SK-N-MC (cell line): ENCODE measurements at regions not wholly inside any gene's neighbourhood (a gene's known extent, or its start where the extent isn't known, plus 50 kb on each side); places are given as distances from the start of the nearest gene placed in this dataset.

ENCODE experiments used
- DNase-seq: peaks from one replicate; pipeline ENCODE4 v3.0.0-alpha.2; 2011; ENCODE audit warnings: low read depth, low spot score
- H3K27ac ChIP-seq: fragments of 200-600 bp; sonication (generic); 2 replicates; pipeline ENCODE4 v1.5.1; 2016; ENCODE audit warnings: mixed run types
- H3K36me3 ChIP-seq: fragments of 200-600 bp; sonication (generic); 2 replicates; pipeline ENCODE4 v1.6.1; 2017; ENCODE audit warnings: antibody characterized with exemption, low read length, mixed read lengths; ENCODE audit not compliant: insufficient read depth
- H3K4me3 ChIP-seq: fragments of 200-600 bp; sonication (generic); 2 replicates; pipeline ENCODE4 v1.5.1; 2016
- H3K9ac ChIP-seq: fragments of 200-600 bp; sonication (generic); 2 replicates; pipeline ENCODE4 v1.8.0; 2017; ENCODE audit warnings: mixed run types, mixed read lengths; ENCODE audit not compliant: insufficient read length
- H3K9me3 ChIP-seq: fragments of 200-600 bp; sonication (generic); 2 replicates; pipeline ENCODE4 v1.6.1; 2017; ENCODE audit warnings: low read depth, mild to moderate bottlenecking, antibody characterized with exemption, low read length, moderate library complexity, mixed read lengths
- EZH2 ChIP-seq: fragments of 200-600 bp; sonication (generic); IDR thresholded peaks from one replicate; pipeline ENCODE4 v1.6.1; 2017; ENCODE audit warnings: antibody characterized with exemption
- FOXP2 ChIP-seq: optimal IDR thresholded peaks from 2 replicates; pipeline ENCODE3; 2011; ENCODE audit warnings: mild to moderate bottlenecking, moderate library complexity; ENCODE audit not compliant: insufficient read depth; ENCODE audit errors: extremely low read length, control extremely low read depth
- POLR2AphosphoS5 ChIP-seq: IDR thresholded peaks from 2 replicates; pipeline ENCODE4 v1.6.1; 2012; ENCODE audit warnings: mild to moderate bottlenecking, low read depth, low read length, borderline replicate concordance

- no peaks in the 10 kb centered on the region for H3K36me3 ChIP-seq
- no peak for DNase-seq
- TF ChIP-seq POLR2AphosphoS5 = no peak
- no peak for TF ChIP-seq EZH2
- TF ChIP-seq FOXP2 = no peak
- no peaks in the 10 kb centered on the region for H3K9me3 ChIP-seq
- H3K27ac ChIP-seq = no peak overlapping the region
- H3K4me3 ChIP-seq = no peak overlapping the region
- H3K9ac ChIP-seq = no peak overlapping the region
Observed at GRCh38 chr17:13759518-13760335, 158.0 kb upstream of the HS3ST3A1 start.

DNA sequence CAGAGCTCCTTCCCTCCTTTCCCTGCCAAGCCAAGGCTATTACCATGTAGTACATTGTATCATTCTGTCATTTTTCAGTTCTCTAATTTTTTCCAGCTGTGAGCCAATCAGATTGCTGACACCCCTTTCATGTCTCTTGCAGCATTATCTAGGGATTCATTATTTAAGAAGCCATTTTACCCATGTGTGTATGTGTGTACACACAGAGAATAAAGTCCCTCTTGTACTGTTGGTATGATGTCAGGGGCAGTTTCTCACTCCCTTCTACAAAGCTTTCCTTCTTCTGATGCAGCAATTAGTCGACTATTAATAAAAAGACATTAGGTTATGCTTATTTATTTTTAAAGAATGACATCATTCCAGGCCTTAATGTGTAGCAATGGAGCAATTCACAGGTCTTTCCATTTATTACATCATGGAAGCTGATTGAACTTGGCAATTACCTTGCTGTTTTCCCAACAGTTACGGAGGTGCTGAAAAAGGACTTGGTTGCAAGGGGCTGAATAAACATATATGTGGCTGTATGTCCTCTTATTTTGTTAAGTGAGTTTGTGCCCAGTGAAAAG is 159.4 kb upstream of the HS3ST3A1 start:
- no peak overlapping the region for H3K27ac ChIP-seq
- H3K9ac ChIP-seq = no peak overlapping the region
- no peak overlapping the region for H3K4me3 ChIP-seq
- H3K9me3 ChIP-seq = no peaks in the 10 kb centered on the region
- TF ChIP-seq POLR2AphosphoS5 (no peak), EZH2 (no peak), FOXP2 (no peak)
- DNase-seq = no peak
- no peaks in the 10 kb centered on the region for H3K36me3 ChIP-seq

DNA sequence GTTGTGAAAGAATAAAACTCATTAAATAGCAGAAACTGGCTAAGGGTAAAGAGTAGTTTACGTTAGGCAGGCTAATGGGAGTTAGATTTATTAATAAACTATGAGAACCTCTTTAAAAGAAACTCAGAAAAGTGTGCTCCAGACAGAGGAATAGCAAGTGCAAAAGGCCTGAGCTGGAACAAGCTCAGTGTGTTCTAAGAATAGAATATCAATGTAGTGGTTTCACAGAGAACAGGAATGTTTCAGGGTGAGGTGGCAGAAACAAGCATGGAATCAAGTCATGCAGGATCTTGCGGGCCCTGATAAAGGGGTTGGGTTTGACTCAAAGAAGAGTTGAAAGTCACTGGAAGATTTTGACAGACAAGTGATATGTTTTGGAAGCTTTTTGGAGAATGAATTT is 164.0 kb upstream of the HS3ST3A1 start:
- Histone ChIP-seq H3K27ac (no peak overlapping the region), H3K9me3 (no peaks in the 10 kb centered on the region), H3K4me3 (no peak overlapping the region), H3K9ac (no peak overlapping the region), H3K36me3 (no peaks in the 10 kb centered on the region)
- TF ChIP-seq FOXP2 (no peak), EZH2 (no peak), POLR2AphosphoS5 (no peak)
- DNase-seq = no peak

DNA sequence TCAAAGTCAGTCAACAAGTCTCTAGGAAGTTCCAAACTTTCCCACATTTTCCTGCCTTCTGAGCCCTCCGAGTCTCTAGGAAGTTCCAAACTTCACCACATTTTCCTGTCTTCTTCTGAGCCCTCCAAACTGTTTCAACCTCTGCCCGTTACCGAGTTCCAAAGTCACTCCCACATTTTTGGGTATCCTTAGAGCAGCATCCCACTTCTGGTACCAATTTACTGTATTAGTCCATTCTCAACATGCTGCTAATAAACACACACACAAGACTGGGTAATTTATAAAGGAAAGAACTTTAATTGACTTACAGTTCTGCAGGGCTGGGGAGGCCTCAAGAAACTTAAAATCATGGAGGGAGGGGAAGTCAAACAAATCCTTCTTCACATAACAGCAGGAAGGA is 169.0 kb upstream of the HS3ST3A1 start:
- Histone ChIP-seq H3K9ac (no peak overlapping the region), H3K9me3 (no peaks in the 10 kb centered on the region), H3K27ac (no peak overlapping the region), H3K36me3 (no peaks in the 10 kb centered on the region), H3K4me3 (no peak overlapping the region)
- DNase-seq = no peak
- TF ChIP-seq EZH2 (no peak), FOXP2 (no peak), POLR2AphosphoS5 (no peak)

DNA sequence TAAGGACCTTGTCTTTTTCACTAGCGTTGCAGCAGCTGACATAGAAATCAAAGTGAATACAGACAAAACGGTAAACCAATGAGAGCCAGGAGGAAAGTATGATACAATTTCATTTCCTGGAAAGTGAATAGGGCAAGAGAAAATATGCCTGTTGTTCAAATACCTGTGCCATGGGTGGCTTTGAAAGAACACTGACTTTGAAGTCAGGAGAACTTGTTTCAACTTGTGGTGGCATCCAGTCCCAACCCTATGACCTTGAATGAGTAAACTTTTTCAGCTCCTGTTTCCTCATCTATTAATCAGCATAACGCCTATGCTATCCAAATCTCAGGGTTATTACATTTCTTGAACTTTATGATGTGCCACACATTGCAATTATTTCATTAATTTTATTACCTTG is 173.7 kb upstream of the HS3ST3A1 start:
- no peak for TF ChIP-seq EZH2
- no peak for TF ChIP-seq FOXP2
- TF ChIP-seq POLR2AphosphoS5 = no peak
- Histone ChIP-seq H3K9me3 (no peaks in the 10 kb centered on the region), H3K36me3 (no peaks in the 10 kb centered on the region), H3K9ac (no peak overlapping the region), H3K4me3 (no peak overlapping the region), H3K27ac (no peak overlapping the region)
- DNase-seq = no peak

- H3K4me3 ChIP-seq = no peak overlapping the region
- H3K9me3 ChIP-seq = no peaks in the 10 kb centered on the region
- H3K9ac ChIP-seq = no peak overlapping the region
- DNase-seq = no peak
- no peak for TF ChIP-seq EZH2
- no peak for TF ChIP-seq POLR2AphosphoS5
- no peak for TF ChIP-seq FOXP2
- no peak overlapping the region for H3K27ac ChIP-seq
- no peaks in the 10 kb centered on the region for H3K36me3 ChIP-seq
Observed at GRCh38 chr17:13776027-13776551, 174.4 kb upstream of the HS3ST3A1 start.

DNA sequence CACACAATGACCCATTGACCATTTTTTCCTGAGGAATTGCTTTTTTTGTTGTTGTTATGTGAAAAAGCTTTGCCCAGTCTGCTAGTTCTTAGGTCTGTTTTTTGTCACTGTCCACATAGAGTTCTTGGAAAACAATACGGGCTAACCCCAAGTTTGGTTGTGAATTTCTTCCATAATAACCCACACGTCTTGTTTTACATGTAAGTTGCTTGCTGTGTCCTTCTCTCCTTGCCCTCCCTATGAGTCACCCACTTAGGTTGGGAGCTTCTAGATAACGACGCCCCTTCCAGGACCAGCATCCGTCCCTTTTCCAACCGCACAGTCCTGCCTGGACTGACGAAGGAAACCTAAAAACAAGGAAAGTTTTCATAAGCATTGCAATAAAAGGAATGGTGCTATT is 175.3 kb upstream of the HS3ST3A1 start:
- DNase-seq = no peak
- TF ChIP-seq EZH2 = no peak
- TF ChIP-seq POLR2AphosphoS5 = no peak
- TF ChIP-seq FOXP2 = no peak
- Histone ChIP-seq H3K9me3 (no peaks in the 10 kb centered on the region), H3K9ac (no peak overlapping the region), H3K36me3 (no peaks in the 10 kb centered on the region), H3K27ac (no peak overlapping the region), H3K4me3 (no peak overlapping the region)

DNA sequence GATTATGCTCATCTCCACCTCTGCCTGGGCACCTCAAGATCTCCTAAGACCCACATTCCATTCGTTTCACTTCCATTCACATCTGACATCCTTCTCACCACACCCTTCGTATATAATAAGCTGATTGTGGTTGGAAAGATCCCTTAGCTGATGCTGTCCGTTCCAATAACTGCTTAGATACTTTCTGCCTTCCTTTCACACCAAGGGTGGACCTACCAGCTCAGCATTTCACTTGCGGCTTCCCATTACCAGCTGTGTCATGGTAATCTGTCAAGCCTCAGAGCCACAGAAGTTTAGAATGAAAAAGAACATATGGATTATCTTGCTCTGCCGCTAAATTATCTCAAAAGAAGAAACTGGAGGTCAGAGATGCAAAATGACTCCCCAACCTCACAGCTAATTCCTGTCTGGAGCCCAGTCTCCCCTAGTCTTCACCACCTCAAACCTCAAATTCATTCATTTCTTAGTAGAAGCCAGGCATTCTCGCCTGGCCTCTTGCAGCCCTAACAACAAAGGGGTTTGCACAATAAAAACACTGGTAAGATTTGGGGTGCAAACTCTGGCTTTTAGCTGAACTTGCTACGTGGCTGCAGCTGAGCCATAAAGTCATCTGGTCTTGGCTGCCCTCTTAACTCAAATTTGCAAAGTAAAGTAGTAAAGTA is 182.8 kb upstream of the HS3ST3A1 start:
- no peak overlapping the region for H3K4me3 ChIP-seq
- H3K9ac ChIP-seq = no peak overlapping the region
- DNase-seq = no peak
- TF ChIP-seq EZH2 = no peak
- TF ChIP-seq POLR2AphosphoS5 = no peak
- no peak for TF ChIP-seq FOXP2
- no peaks in the 10 kb centered on the region for H3K36me3 ChIP-seq
- no peak overlapping the region for H3K27ac ChIP-seq
- H3K9me3 ChIP-seq = no peaks in the 10 kb centered on the region
